OCI-LY3 (cell line): ENCODE measurements at regions not wholly inside any gene's neighbourhood (a gene's known extent, or its start where the extent isn't known, plus 50 kb on each side); places are given as distances from the start of the nearest gene placed in this dataset.

Experiments used
- EZH2phosphoT487 ChIP-seq: fragments of 200-600 bp; shearing (Covaris generic); IDR thresholded peaks from 2 replicates; pipeline ENCODE4 v1.6.1; 2018; ENCODE audit warnings: antibody characterized with exemption, mixed run types, low read depth
- TF ChIP-seq, protein P1 (sequence below): fragments of 200-600, 300-600 bp; sonication (generic); IDR thresholded peaks from 2 replicates; pipeline ENCODE4 v1.5.1; 2014; ENCODE audit warnings: antibody characterized with exemption, low read length, low read depth

DNA sequence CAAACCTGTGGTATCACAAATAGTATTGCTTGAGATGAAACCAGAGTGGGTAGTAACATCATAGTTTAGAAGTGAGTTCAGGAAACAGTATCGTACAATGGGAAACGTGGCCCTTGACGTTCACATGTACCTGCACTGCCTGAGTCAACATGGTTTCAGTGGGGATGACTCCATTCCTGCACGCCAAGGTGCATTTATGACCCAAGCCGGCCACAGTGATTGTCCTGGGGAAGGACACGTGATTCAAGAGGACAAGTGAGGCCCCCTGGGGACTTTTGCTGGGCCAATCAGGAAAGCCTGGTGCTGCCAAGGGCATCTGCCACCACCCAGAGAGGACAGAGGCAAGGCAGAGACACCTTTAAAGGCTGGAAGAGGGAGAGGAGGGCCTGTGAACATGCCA, 119.2 kb downstream of the AXIN2 start:
- TF ChIP-seq, protein P1, sequence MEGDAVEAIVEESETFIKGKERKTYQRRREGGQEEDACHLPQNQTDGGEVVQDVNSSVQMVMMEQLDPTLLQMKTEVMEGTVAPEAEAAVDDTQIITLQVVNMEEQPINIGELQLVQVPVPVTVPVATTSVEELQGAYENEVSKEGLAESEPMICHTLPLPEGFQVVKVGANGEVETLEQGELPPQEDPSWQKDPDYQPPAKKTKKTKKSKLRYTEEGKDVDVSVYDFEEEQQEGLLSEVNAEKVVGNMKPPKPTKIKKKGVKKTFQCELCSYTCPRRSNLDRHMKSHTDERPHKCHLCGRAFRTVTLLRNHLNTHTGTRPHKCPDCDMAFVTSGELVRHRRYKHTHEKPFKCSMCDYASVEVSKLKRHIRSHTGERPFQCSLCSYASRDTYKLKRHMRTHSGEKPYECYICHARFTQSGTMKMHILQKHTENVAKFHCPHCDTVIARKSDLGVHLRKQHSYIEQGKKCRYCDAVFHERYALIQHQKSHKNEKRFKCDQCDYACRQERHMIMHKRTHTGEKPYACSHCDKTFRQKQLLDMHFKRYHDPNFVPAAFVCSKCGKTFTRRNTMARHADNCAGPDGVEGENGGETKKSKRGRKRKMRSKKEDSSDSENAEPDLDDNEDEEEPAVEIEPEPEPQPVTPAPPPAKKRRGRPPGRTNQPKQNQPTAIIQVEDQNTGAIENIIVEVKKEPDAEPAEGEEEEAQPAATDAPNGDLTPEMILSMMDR: no peak
- TF ChIP-seq EZH2phosphoT487: no peak
